Gastroesophageal sphincter (tissue), 3 donors: ENCODE measurements at regions not wholly inside any gene's neighbourhood (a gene's known extent, or its start where the extent isn't known, plus 50 kb on each side); places are given as distances from the start of the nearest gene placed in this dataset.

Experiments
- EP300 ChIP-seq: sonication (generic); formaldehyde crosslinking; IDR thresholded peaks from one replicate; pipeline ENCODE4 v1.6.1; 2017; ENCODE audit warnings: antibody characterized with exemption, mild to moderate bottlenecking
- POLR2A ChIP-seq, 2 donors: fragments of 450-650 bp; IDR thresholded peaks; one replicate each; pipeline ENCODE4 v1.6.1; 2017; ENCODE audit warnings: antibody characterized with exemption in 2 of 2, mild to moderate bottlenecking in 2 of 2, moderate library complexity in 1 of 2
- POLR2AphosphoS5 ChIP-seq: sonication (generic); formaldehyde crosslinking; IDR thresholded peaks from one replicate; pipeline ENCODE4 v1.6.1; 2017; ENCODE audit warnings: antibody characterized with exemption
- TF ChIP-seq, protein P1 (sequence below), 4 experiments: fragments of 200-600 bp in 2 of 4; fragments of 450-650 bp in 2 of 4; sonication (generic) in 1 of 4; IDR thresholded peaks; one replicate each; pipeline ENCODE4 v1.5.1; 2017 to 2019; ENCODE audit warnings: antibody characterized with exemption in 4 of 4, mild to moderate bottlenecking in 2 of 4, moderate library complexity in 2 of 4

GRCh38 chr12:124502379-124502778, 65.0 kb downstream of the NCOR2 start:
- TF ChIP-seq, protein P1, sequence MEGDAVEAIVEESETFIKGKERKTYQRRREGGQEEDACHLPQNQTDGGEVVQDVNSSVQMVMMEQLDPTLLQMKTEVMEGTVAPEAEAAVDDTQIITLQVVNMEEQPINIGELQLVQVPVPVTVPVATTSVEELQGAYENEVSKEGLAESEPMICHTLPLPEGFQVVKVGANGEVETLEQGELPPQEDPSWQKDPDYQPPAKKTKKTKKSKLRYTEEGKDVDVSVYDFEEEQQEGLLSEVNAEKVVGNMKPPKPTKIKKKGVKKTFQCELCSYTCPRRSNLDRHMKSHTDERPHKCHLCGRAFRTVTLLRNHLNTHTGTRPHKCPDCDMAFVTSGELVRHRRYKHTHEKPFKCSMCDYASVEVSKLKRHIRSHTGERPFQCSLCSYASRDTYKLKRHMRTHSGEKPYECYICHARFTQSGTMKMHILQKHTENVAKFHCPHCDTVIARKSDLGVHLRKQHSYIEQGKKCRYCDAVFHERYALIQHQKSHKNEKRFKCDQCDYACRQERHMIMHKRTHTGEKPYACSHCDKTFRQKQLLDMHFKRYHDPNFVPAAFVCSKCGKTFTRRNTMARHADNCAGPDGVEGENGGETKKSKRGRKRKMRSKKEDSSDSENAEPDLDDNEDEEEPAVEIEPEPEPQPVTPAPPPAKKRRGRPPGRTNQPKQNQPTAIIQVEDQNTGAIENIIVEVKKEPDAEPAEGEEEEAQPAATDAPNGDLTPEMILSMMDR (IDR thresholded peaks at IDR 0.05) = no peak
- TF ChIP-seq POLR2AphosphoS5 (no peak), POLR2A (IDR thresholded peaks at IDR 0.05) (no peak), EP300 (no peak)
